Uterus (tissue), 2 donors: ENCODE measurements at regions not wholly inside any gene's neighbourhood (a gene's known extent, or its start where the extent isn't known, plus 50 kb on each side); places are given as distances from the start of the nearest gene placed in this dataset.

Experiments used
- POLR2A ChIP-seq, 2 donors: fragments of 450-650 bp; IDR thresholded peaks; one replicate each; pipeline ENCODE4 v1.6.1; 2016; ENCODE audit warnings: antibody characterized with exemption in 2 of 2, mild to moderate bottlenecking in 1 of 2, moderate library complexity in 1 of 2
- TF ChIP-seq, protein P1 (sequence below), 4 experiments: fragments of 200-600 bp in 2 of 4; fragments of 450-650 bp in 2 of 4; sonication (generic) in 2 of 4; IDR thresholded peaks; one replicate each; pipeline ENCODE4 v1.5.1; 2016 to 2019; ENCODE audit warnings: antibody characterized with exemption in 4 of 4, mild to moderate bottlenecking in 2 of 4, moderate library complexity in 1 of 4

DNA sequence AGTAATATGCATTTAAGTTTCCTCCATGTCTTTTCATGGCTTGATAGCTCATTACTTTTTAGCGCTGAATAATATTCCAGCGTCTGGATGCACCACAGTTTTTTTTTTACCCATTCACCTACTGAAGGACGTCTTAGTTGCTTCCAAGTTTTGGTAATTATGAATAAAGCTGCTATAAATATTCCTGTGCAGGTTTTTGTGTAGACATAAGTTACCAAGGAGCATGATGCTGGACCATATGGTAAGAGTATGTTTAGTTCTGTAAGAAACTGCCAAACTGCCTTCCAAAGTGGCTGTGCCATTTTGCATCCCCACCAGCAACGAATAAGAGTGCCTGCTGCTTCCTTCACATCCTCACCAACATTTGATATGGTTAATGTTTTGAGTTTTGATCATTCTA is 195.6 kb downstream of the PIK3R1 start:
- TF ChIP-seq, protein P1, sequence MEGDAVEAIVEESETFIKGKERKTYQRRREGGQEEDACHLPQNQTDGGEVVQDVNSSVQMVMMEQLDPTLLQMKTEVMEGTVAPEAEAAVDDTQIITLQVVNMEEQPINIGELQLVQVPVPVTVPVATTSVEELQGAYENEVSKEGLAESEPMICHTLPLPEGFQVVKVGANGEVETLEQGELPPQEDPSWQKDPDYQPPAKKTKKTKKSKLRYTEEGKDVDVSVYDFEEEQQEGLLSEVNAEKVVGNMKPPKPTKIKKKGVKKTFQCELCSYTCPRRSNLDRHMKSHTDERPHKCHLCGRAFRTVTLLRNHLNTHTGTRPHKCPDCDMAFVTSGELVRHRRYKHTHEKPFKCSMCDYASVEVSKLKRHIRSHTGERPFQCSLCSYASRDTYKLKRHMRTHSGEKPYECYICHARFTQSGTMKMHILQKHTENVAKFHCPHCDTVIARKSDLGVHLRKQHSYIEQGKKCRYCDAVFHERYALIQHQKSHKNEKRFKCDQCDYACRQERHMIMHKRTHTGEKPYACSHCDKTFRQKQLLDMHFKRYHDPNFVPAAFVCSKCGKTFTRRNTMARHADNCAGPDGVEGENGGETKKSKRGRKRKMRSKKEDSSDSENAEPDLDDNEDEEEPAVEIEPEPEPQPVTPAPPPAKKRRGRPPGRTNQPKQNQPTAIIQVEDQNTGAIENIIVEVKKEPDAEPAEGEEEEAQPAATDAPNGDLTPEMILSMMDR (IDR thresholded peaks at IDR 0.05) = no peak
- no peak for TF ChIP-seq POLR2A (IDR thresholded peaks at IDR 0.05)
